ENCODE measurements at regions not wholly inside any gene's neighbourhood (a gene's known extent, or its start where the extent isn't known, plus 50 kb on each side); places are given as distances from the start of the nearest gene placed in this dataset.

DNA sequence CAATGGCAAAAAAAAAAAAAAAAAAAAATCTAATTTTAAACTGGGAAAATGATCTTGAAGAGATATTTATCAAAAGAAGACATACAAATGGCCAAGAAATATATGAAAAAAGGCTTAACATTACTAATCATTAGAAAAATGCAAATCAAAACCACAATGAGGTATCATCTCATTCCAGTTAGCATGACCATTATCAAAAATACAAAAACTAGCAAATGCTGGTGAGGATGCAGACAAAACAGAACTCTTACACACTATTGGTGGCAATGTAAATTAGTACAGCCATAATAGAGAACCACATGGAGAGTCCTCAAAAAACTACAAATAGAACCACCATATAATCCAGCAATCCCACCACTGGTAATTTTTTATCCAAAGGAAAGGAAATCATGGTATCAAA, 489.6 kb downstream of the TNS3 start:
- H3K27me3 Mint-ChIP-seq (ENCODE audit: low read depth), result peaks cover 15% of the 10 kb centered on the region
- H3K4me3 Mint-ChIP-seq, result no peak overlapping the region
- H3K27ac Mint-ChIP-seq, result no peak overlapping the region
- H3K9me3 Mint-ChIP-seq, result no peaks in the 10 kb centered on the region
- no peaks in the 10 kb centered on the region for H3K36me3 Mint-ChIP-seq (ENCODE audit: low read depth)
- TF ChIP-seq, protein P1, sequence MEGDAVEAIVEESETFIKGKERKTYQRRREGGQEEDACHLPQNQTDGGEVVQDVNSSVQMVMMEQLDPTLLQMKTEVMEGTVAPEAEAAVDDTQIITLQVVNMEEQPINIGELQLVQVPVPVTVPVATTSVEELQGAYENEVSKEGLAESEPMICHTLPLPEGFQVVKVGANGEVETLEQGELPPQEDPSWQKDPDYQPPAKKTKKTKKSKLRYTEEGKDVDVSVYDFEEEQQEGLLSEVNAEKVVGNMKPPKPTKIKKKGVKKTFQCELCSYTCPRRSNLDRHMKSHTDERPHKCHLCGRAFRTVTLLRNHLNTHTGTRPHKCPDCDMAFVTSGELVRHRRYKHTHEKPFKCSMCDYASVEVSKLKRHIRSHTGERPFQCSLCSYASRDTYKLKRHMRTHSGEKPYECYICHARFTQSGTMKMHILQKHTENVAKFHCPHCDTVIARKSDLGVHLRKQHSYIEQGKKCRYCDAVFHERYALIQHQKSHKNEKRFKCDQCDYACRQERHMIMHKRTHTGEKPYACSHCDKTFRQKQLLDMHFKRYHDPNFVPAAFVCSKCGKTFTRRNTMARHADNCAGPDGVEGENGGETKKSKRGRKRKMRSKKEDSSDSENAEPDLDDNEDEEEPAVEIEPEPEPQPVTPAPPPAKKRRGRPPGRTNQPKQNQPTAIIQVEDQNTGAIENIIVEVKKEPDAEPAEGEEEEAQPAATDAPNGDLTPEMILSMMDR (IDR thresholded peaks at IDR 0.05; ENCODE audit: unreplicated experiment in 3 of 3), result no peak
- peaks cover 13% of the 10 kb centered on the region for H3K4me1 Mint-ChIP-seq

DNA sequence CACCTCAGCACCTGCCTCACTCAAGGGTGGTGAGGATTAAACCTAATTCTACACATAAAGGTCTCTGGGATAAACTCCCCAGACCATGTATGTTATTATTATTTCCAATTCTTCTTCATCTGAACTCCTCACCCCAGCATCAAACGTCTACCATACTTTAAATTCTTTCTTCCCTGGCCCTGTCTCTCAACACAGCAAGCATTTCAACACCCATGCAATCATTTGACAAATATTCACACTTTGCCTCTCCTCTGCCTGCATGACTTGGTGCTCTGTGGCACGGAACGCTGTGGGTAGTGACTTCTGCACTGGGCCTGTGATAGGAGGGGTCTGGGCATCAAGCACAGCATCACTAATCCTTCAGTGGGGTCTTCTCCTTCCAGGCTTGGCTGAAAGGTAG, 490.8 kb downstream of the TNS3 start:
- Mint-ChIP-seq H3K4me1 (peaks cover 13% of the 10 kb centered on the region), H3K9me3 (no peaks in the 10 kb centered on the region), H3K36me3 (ENCODE audit: low read depth) (no peaks in the 10 kb centered on the region), H3K27me3 (ENCODE audit: low read depth) (peaks cover 15% of the 10 kb centered on the region), H3K27ac (no peak overlapping the region), H3K4me3 (no peak overlapping the region)
- TF ChIP-seq, protein P1 (IDR thresholded peaks at IDR 0.05; ENCODE audit: unreplicated experiment in 3 of 3), result no peak

DNA sequence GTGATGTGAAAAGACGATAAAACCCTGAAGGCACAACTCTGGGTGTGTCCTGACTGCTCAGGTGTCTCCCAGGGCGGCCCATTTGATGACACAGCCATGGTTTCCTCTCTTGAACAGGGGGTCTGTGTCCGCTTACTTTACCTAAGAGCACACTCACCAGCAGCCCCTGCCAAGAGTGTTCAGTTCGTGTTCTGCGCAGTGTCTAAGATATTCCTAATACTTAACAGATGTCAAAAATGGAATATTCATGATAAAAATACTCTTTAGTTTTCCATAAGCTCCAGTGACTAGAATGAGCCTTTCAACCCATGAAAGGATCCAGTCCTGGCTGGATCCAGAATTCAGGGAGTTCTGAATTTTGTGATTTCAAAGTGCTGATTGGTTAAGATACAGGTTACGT, 492.4 kb downstream of the TNS3 start:
- TF ChIP-seq, protein P1 (IDR thresholded peaks at IDR 0.05; ENCODE audit: unreplicated experiment in 3 of 3), result no peak
- Mint-ChIP-seq H3K27me3 (ENCODE audit: low read depth) (peaks cover 15% of the 10 kb centered on the region), H3K4me3 (no peak overlapping the region), H3K27ac (no peak overlapping the region), H3K9me3 (peaks cover 4% of the 10 kb centered on the region), H3K36me3 (ENCODE audit: low read depth) (no peaks in the 10 kb centered on the region), H3K4me1 (peaks cover 21% of the 10 kb centered on the region)

DNA sequence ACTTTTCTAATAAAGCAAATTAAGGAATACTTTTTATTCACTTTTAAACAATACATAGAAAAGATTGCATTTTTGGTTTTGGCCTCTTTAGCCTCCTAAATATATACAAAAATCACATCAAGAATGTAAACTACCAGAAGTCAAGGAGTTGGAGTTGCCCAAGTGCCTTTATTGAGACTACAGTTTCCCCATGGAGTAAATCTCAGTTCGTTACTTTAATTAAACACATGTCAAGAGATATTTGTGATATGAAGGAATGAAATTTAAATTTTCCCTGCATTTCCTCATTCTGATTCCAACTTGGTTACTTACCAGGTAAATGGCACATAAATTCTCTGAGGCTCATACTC, 492.9 kb downstream of the TNS3 start:
- TF ChIP-seq, protein P1 (IDR thresholded peaks at IDR 0.05; ENCODE audit: unreplicated experiment in 3 of 3), result peak in 1 of 3 experiments; percentile 2
- Mint-ChIP-seq H3K36me3 (ENCODE audit: low read depth) (no peaks in the 10 kb centered on the region), H3K4me3 (no peak overlapping the region), H3K27ac (peak overlapping the region in 2 of 3 experiments; percentile 69 to 93), H3K9me3 (peaks cover 4% of the 10 kb centered on the region), H3K4me1 (peaks cover 21% of the 10 kb centered on the region), H3K27me3 (ENCODE audit: low read depth) (peaks cover 15% of the 10 kb centered on the region)

DNA sequence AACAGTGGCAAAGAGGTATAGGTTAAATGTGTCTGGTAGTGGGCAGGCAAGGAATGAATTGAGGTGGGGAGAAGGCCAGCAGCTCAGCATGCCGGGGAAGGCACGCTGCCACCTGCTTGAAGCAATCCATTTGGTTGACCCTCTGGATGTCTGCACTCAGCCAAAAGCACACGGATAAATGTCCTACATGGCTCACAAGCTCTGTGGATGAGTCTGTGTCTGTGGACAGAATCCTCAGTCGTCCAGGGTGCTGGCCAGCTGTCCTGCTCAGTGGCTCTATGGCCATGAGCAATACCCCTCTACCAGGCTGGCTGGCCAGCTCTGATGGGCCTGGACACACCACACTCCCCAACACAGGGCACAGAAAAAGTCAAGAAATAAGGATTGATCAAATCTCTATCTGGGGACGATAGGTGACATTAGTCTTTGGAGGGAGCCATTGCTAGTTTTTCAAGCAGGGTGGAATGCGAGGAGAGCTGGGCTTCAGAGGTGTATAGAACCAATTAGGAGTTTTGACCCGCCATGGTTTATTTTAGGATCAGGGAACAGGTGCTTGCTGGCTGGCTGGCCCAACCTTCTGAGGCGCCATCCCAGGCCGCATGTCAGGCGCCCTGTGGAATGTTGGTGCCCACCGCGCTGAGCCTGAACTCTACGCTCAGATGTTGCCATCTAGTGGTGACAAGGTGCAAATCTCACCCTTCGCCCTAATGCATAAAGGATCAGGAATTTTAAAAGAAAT, 493.4 kb downstream of the TNS3 start:
- Mint-ChIP-seq H3K27me3 (ENCODE audit: low read depth) (peaks cover 15% of the 10 kb centered on the region), H3K36me3 (ENCODE audit: low read depth) (no peaks in the 10 kb centered on the region), H3K4me1 (peaks cover 21% of the 10 kb centered on the region), H3K9me3 (peaks cover 4% of the 10 kb centered on the region), H3K4me3 (no peak overlapping the region), H3K27ac (peak overlapping the region; percentile 48 to 93 (median 69))
- TF ChIP-seq, protein P1 (IDR thresholded peaks at IDR 0.05; ENCODE audit: unreplicated experiment in 3 of 3), result peak; percentile 88 to 95 (median 93)

DNA sequence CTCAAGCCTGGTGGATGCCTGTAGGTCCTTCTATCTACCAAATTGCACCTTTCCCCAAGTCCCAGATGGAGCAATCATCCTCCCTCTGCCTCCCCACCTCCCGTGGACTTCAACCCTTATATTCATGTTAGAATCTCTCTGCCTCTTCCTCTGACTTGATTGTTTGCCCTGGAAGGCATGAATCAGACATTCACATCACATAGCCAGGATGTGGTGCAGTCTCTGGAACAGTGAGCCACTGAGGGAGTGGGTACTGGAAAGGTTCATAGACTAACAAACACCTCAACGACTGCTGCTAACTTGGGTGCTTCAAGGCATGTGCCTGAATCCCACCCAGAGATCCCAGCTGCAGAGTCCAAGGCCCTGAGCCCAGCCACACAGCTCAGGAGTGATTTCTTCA, 494.0 kb downstream of the TNS3 start:
- TF ChIP-seq, protein P1 (IDR thresholded peaks at IDR 0.05; ENCODE audit: unreplicated experiment in 3 of 3), result no peak
- H3K4me1 Mint-ChIP-seq, result peaks cover 21% of the 10 kb centered on the region
- H3K27ac Mint-ChIP-seq, result peak overlapping the region in 2 of 3 experiments; percentile 19 to 69
- no peak overlapping the region for H3K4me3 Mint-ChIP-seq
- H3K9me3 Mint-ChIP-seq, result peaks cover 6% of the 10 kb centered on the region
- no peaks in the 10 kb centered on the region for H3K36me3 Mint-ChIP-seq (ENCODE audit: low read depth)
- peaks cover 15% of the 10 kb centered on the region for H3K27me3 Mint-ChIP-seq (ENCODE audit: low read depth)

Data from nephron (organoid).